ENCODE measurements at regions not wholly inside any gene's neighbourhood (a gene's known extent, or its start where the extent isn't known, plus 50 kb on each side); places are given as distances from the start of the nearest gene placed in this dataset.

GRCh38 chr13:106996867-106997618 is 429.1 kb upstream of the ARGLU1 start:
- Histone ChIP-seq H4K5ac (ENCODE audit: insufficient read length, low read depth, low read length) (no peak overlapping the region), H3K4me2 (ENCODE audit: insufficient read depth, insufficient read length, low read length) (no peak overlapping the region), H2BK120ac (ENCODE audit: low read depth, low read length, poor library complexity, severe bottlenecking) (no peak overlapping the region), H2BK20ac (ENCODE audit: low read depth, low read length, poor library complexity, severe bottlenecking) (no peak overlapping the region), H4K20me1 (ENCODE audit: control insufficient read depth, insufficient read depth, insufficient read length) (no peaks in the 10 kb centered on the region), H3K9me3 (ENCODE audit: control insufficient read depth, low read depth, low read length) (no peaks in the 10 kb centered on the region), H3T11ph (ENCODE audit: low read length) (no peak overlapping the region), H3K79me2 (ENCODE audit: insufficient read depth, low read length) (no peaks in the 10 kb centered on the region), H2BK15ac (ENCODE audit: low read depth, low read length) (no peak overlapping the region), H3K27me3 (ENCODE audit: insufficient read depth, low read length) (no peaks in the 10 kb centered on the region), H2AK5ac (ENCODE audit: insufficient read length, low read length) (no peak overlapping the region), H3K18ac (ENCODE audit: insufficient read length, low read depth, low read length) (no peak overlapping the region), H3K23ac (ENCODE audit: insufficient read length, low read depth, low read length) (no peak overlapping the region), H3K4me1 (ENCODE audit: insufficient read depth, low read length) (no peaks in the 10 kb centered on the region), H2BK12ac (ENCODE audit: insufficient read length, low read depth, low read length) (no peak overlapping the region), H4K91ac (ENCODE audit: insufficient read length, low read depth, low read length) (no peak overlapping the region), H2BK5ac (ENCODE audit: insufficient read length, low read length) (no peak overlapping the region), H3K14ac (ENCODE audit: insufficient read depth, low read length) (no peak overlapping the region), H3K56ac (ENCODE audit: insufficient read length, low read depth, low read length) (no peak overlapping the region), H3K79me1 (ENCODE audit: insufficient read depth, low read depth, low read length, poor library complexity, severe bottlenecking) (no peaks in the 10 kb centered on the region), H3K23me2 (ENCODE audit: insufficient read length, low read depth, low read length, poor library complexity, severe bottlenecking) (no peaks in the 10 kb centered on the region), H2AFZ (ENCODE audit: low read length) (no peak overlapping the region), H3K9ac (ENCODE audit: extremely low read depth, insufficient read length, low read length) (no peak overlapping the region), H3K27ac (ENCODE audit: insufficient read length, low read depth, low read length) (no peak overlapping the region), H4K8ac (replicated peaks; ENCODE audit: insufficient read length, low read depth, low read length) (no peak overlapping the region), H3K4ac (ENCODE audit: low read depth, low read length) (no peak overlapping the region)
- Mint-ChIP-seq H3K4me3 (no peak overlapping the region), H3K4me1 (peaks cover 4 to 7% of the 10 kb centered on the region in 2 experiments; a peak in 2 of 4 replicates), H3K27ac (no peak overlapping the region), H3K36me3 (ENCODE audit: insufficient read depth in 1 of 3, low read depth in 3 of 3) (no peaks in the 10 kb centered on the region), H3K9me3 (no peaks in the 10 kb centered on the region), H3K27me3 (ENCODE audit: low read depth) (no peaks in the 10 kb centered on the region)
- DNase-seq: no peak
- no CpG with 5 or more reads among the region's 2 CpGs for WGBS (ENCODE audit: extremely low coverage, insufficient read length, low lambda C conversion rate)
- TF ChIP-seq CTCF (conservative IDR thresholded peaks at IDR 0.05): no peak

Data from H9 (cell line).